ENCODE measurements at regions not wholly inside any gene's neighbourhood (a gene's known extent, or its start where the extent isn't known, plus 50 kb on each side); places are given as distances from the start of the nearest gene placed in this dataset.

DNA sequence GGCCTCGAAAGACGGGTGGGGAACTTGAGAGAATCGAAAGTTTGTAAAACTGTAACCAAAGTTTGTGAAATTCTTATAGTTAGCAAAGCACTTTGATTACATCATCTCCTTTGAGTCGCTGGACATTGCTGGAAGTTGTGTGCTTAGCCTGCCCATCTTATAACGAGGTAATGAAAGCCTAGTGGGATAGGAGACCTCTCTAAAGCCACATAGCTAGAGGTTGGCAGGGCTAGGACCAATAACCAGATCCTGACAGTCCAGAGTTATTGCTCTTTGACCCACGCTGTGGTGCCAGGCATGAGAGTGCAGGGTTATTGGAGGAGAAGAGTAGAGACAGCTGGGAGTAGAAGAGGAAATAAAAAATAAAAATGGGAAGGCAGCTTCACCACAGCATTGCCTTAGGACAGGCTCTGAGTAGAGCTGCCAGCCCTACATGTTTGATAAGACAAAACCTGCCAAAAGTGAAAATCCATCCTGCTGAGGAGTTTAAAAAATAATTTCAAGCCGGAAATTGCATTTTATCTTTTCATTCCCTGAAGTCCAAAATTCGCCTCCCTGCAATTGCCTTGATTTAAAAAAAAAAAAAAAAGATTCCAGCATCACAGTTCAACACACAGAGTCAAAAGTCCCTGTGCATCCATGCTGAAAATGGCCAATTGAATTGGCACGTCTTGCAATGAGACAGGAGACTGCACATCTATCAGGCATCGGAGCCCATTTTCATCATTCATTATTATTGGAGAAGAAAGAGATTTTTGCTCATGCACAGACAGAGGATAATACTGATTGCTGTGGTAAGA is 225.5 kb upstream of the POU2AF2 start:
- DNase-seq, result no peak

DNA sequence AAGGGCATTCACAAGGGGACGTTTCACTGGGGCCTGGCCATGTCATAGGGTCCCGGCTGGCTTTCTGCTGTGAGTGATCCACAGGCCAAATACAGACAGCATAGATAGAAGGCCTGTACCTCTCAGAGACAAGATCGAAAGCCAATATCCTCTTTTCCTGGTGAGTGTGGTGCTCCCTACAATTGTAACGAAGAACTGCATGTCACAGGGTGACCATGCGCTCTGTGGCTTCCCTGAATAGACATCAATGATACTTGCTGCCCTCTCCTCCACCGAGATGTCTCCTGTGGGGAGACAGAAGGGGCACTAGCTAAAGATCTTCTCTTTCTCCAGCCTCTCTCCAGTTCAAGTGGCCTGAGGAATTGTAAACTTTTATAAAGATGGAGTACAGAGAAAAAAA is 226.1 kb upstream of the POU2AF2 start:
- DNase-seq, result no peak

DNA sequence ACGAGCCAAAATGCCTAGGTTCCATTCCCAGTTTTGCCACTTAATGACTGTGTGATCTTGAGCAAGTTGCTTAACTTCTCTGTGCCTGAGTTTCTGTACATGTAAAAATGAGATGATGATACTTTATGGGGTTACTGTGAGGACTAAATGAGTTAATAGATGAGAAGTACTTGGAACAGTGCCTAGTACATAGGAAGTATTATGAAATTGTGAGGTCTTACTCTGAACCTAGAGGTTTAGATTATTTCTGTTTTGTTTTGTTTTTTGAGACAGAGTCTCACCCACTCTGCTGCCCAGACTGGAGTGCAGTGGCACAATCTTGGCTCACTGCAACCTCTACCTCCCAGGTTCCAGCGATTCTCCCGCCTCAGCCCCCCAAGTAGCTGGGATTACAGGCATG is 227.0 kb upstream of the POU2AF2 start:
- no peak for DNase-seq

DNA sequence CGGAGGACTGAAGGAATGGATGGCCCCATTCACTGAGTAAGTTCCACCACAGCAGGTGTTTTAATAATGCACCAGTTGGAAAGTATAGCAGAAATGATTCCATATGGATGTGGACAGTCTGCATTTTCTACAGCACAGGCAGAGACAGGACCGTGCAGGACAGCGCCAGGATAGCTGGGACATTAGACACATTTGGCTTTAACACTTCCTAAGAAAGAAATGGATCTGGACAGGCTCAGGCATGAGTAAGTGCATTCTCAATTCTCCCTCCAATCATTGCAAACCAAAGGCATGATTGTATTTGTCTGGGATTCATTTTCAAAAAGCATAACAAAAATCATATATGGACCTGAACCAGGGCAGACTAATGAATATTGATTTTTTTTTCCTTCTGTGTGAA is 233.0 kb upstream of the POU2AF2 start:
- DNase-seq, result no peak

DNA sequence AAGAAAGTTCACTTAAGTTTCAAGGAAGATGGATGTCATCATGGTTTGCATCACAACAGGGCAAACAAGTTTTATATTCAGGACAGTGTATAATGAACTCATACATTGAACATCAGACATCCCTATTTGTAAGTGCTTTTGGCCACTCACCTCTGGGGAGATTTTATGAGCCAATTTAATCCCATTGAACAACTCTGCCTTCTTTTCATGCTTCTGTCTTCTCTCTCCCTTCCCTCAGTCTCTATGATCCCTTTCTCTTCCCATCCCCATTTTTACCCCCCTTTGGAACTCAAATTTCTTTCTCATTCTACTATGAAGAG is 234.3 kb upstream of the POU2AF2 start:
- no peak for DNase-seq

DNA sequence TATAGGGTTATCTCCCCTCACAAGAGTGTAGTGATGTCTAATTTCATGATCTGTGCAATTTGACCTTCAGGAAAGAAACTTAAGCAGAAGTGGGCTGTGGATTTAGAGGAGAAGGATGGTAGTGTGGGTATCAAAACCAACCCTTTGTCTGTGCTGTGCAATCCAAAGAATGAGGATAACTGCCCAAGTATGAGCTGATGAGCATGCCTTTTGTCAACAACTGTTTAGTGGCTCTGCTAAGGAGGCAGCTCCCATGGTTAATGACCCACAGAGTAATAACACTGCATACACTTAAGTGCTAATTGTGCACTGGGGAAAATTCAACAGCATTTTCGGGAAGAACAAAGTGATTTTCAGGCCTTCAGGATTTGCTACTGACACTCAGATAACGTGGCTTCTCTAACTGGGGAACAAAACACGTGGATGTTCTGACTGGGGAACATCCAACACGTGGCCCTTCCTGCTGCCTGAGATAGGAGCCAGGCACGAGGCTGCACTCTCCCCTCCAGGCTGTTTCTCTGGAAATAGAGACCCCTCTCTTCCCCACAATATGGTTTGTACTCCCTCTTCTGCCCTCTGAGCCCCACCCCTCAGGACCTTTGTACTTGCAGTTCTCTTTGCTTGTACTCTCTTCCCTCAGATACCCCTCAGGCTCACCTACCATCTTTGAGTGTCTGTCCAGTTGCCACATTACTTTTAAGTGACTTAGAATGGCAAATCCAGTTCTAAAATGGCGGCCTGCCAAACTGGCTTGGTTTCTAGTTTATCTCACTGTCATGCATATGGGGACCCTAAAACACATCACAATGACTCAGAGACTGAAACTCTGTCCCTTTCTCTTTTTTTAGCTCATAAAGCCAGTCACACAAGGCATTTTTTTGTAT is 234.9 kb upstream of the POU2AF2 start:
- no peak for DNase-seq

DNA sequence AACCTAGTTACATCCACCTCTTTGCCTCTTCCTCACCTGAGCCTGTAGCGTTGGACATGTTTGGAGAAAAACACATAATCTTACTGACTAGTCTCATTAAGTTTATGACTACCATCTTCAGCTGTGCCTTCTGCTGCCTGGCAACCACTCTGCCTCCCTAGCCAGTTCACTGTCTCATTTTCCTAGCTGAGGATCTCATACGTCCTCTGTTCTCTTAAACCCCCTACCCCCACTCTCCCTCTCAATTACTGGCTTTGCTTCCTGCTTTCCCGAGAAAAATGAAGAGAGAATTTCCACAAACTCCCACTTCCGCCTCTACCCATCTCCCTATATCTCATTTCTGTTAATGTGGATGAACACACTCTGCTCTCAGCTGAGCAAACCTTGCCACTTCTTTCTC is 239.3 kb upstream of the POU2AF2 start:
- no peak for DNase-seq

DNA sequence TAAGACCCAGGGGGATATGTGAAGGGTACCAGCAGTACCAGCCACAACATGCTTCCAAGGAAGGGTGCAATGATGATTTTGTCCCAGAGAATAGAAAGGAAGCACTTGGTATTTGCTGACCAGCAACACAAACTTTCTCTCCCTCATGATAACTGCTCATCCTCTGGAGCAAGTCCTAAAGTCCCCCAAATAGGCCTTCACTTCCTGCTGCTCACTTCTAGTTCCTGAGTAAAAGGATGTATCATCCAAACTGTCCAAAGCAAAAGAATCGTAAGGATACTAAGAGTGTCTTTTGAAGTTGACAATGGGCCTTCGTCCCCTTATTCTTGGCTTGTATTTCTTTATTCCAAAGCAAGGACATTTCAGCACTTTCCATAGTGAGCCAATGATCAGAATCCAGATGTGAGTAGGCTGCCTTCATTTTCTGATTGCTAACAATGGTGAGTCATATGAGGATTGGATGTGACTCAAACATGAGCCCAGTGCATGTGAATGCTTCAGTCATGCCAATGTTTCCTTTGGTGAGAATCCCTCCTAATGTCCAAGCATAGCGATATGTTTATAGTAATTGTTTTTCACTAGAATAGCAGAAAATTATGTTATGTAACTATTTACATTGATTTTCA is 243.4 kb upstream of the POU2AF2 start:
- DNase-seq, result peak; percentile 18

DNA sequence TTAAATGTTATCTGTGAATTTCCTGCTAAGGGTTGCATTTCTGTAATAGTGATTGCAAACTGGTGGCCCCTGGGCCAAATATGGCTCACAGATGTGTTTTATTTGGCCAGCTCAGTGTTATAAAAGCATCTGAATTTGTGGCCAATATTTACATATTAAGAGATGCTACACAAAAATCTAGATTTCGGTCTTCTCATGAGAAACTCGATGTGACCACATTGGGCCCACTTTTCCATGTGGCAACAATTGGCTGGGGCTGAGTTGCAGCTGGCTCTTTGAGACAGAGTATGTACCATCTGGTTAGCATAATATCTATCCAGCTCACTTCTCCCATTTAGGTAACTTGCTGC is 244.5 kb upstream of the POU2AF2 start:
- DNase-seq, result no peak

DNA sequence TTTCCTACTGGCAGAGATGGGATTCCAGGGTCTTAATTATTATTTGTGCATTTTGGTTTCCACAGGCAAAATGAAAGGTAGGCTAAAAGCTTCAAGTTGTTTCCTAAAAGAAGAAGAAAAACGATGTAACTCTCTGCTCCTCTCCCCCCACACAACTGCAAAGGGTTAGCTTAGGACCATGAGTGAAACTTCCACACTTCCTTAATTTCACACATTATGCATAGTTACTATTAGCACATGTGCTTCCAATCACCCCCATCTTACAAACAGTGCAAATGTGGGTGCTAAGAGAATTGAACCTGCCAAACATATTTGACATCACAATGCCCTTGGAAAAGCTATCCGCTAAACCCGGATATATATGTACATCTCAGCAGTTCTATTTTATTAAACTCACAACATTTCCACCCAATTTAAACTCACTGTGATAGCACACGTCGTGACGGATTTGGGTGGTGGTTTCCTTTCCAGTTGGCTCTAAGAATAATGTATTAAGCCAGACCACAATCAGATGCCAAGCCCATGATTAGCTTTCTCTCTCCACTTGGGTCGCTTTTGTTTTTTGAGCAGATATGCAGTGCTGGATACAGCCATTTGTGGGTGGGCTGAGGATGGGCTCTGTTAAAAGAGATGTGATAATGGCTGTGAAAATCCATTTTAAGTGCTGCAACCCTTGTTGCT is 245.0 kb upstream of the POU2AF2 start:
- DNase-seq, result no peak

DNA sequence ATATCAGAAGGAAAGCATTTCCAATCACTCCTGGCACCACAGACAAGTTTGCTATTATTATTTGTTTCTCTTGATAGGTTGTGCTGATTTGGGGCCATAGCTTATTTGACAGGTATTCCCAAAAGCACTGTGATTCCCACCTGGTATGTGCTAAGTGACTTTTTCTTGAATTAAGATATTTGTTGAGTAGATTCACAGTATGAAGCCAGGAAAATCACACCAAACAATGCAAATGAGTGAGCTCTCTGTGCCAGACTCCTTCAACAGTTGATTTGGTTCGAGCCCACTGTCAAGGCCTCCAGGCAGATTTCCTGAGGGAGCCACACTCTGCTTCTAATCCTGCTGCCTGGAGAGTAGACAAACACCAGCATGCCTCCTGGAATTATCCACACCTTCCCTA is 253.0 kb upstream of the POU2AF2 start:
- no peak for DNase-seq

DNA sequence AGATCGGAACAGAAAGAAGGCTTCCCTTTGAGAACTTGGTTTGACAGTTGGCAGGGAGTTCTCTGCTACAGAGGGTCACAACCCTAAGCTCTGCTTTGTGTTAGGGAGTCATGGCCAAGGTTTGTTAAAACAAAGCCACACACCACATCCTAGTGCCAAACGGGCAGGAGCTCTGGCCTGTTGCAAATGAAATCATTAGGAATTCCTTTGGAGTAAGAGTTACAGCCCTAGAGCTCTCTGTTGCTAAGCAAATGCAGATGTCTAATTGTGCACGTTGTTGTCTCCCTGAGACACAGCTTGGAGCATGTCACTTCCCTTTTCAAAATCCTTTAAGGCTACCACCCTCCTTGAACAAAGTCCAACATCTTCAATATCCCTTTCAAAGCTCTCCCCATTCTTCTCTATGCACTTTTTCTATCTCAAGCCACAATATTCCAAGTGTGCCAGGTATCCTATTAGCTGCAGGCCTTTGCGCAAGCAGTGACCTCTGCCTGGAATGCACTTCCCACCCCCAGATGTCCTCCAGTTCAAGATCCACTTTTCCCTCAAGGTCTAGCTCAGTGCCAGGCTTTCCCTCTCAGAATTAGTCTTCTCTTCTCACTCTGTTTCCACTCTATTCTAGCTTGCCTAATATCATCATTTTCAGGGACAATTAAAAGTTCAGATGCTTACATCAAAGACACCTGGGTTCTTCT is 253.7 kb upstream of the POU2AF2 start:
- DNase-seq, result no peak

DNA sequence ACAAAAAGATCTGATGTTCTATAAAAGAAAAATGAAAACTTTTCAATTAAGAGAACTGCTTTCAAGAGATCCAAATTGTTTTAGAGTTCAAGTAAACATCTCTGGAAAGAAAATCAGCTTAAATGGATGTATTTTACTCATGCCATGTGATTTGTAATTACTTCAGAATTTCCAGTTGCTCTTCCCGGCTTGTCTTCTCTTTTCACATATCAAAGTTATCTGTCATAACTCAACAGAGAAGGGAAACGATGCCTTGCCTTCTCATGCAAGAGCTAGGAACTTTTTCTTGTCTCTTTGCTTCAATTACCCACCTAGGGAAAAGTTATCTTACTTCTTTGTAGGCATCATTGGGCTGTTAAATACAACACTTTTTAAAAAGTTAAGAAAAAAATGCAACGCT is 255.2 kb upstream of the POU2AF2 start:
- DNase-seq, result no peak

DNA sequence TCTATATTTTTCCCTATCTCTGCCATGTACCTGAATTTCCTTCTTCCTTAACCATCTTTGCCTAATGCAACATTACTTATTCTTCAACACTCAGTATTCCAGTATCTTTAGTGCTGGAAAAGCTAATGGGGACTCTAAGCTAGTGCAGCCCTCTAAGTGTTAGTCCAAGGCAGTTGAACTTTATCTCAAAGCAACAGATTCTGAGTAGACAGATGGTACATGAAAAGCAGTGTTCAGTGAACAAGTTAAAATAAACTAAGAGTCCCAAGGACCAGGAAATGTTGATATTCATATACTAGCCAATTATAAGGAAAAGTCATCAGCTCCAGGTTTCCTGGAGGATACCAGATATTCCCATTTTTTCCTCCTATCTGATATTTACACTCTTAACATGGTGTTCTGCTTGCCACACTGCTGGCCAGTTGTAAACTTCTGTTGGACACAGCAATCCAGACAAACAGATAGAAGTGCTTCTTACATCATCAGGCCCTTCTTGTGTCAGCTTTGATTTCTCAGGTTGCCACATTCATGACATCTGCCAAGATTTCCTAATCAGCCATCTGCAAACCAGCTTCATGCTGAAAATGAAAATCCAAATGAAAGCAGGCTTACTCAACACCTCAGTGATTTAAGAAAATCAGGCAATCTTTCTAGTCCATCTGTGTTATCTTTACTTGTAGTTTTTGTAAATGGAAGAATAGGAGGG is 255.9 kb upstream of the POU2AF2 start:
- DNase-seq, result no peak

DNA sequence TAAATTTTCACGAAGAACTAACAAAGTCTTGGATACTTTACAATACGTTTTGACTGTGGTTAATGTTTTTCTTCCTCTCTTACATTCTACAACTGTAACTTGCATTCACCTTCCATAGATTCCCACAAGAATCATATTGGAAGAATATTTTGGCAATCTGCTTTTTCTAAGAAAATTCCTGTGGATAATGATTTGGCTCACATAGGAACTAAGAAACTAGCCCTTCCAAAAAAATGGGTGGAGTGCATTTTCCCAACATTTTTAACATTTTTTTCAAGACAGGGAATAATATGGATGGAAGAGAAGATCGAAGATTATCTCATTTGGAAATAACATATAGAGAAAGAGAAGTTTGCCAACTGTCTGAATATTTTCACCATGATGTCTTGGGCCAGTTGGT is 256.9 kb upstream of the POU2AF2 start:
- no peak for DNase-seq

DNA sequence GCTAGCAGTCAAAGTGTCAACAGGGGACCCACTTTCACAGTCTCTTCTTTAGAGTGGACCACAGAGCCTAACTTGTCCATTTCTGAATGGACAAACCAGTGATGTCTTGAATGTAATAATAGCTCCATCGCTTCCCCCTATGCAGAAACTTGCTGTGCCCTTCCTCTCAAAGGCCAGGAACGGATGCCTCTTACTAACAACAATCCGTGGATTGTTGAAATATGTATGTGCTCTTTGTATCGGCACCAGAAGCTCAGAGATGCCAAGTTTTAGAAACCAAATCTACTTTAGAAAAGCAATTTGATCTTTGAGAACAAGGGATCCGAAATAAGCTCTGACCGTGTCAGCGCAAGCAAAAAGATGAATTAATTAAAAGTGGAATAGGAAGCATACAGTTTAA is 259.5 kb upstream of the POU2AF2 start:
- DNase-seq, result no peak

DNA sequence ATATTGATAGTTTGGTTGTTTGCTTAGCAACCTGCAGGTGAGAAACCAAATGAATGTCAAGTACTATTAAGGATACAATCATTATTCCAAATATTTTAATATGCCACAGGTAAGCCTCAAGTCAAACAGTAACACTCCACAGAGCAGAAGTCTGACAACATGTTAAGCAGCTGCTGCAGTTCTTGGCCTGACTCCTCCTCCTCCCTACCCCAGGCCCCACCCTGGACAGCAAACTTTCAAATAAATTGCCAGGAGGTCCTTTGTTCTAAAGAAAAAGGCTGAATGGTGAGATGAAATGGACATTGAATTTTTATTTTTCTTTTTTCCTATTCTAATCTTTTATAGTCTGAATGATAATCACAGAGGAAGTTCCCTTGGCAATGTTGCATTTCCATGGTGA is 260.0 kb upstream of the POU2AF2 start:
- DNase-seq, result no peak

DNA sequence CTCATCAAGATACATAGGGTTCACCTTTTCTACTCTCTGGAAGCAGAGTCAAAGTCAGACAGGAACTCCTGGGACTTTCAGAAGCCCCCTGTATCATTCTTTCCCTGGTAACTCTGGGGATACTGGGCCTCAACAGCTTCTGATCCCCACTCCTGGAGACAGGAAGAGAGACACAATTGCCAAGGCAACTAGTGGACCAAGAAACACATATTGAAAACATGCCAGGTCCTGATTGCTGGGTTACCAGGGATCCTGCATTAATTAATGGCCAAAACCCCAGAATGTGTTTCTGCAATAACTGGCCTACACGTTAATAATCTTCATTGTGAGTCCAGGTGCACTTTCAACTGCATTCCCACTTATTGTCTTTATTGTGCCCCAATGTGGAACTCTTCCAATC is 260.8 kb upstream of the POU2AF2 start:
- DNase-seq, result no peak

DNA sequence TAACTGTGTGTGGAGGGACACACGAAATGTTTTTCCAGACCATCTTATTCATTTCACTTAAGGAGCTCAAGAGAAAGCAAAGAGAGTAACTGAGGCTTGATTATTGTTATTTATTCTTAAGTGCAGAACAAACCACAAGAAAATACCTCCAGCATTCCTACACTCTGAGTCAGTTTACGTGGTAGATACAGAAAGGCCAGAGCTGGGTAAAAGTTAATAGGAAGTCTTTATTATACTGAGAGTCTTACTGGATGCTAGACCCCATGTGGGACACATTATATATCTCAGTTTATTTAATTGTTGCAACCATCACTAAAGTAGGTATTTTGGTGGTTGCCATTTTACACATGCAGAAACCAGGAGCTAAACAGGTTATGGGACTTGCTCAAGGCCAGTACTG is 261.4 kb upstream of the POU2AF2 start:
- no peak for DNase-seq

DNA sequence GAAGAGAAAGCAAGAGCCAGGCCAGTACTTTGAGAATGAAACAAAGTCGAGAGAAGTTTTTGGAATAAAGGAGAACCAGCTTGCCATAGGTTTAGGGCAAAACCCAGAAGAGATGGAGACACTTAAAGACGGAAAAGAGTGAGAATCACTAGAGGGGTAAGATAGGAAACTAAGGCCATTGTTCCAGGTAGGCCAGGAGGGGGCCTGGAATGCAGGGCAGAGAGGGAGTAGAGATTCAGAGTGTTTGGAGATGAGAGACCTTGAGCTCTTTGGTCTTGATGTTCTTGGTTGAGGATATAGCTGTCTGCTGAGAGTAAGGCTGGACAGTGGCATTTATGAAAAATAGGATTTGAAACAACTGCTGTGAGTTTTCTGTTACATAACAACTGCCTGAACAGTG is 263.3 kb upstream of the POU2AF2 start:
- no peak for DNase-seq

DNA sequence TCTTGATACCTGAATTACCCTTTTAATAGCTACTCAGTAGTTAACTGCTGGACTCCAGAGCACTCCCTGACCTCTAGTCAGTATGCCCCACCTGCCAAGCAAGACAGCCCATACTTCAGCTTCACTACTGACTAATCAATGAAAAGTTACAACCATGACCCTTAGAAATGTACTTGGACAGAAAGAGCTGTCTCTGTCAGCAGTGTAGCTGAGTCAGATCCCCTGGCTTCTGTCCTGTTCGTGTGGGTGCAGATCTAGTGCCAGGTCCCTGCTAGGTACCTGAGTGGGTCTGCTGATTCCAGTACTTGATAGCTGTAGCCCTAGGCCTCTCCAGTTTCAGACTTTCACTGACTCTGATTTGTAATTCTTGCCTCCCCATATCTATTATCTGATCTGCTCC is 265.8 kb upstream of the POU2AF2 start:
- no peak for DNase-seq

DNA sequence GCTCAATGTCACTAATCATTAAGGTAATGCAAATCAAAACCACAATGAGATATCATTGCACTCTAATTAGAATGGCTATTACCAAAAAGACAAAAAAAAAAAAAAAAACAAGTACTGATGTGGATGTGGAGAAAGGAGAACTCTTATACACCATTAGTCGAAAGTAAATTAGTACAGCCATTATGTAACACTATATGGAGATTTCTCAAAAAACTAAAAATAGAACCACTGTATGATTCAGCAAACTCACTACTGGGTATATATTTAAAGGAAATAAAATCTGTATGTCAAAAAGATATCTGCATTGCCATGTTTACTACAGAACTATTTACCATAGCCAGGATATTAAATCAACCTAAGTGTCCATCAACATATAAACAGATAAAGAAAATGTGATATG is 265.4 kb upstream of the ARHGAP20 start:
- no peak for DNase-seq
